CD4-positive, alpha-beta T cell treated with Interleukin-12 subunit alpha and Interleukin-12 subunit beta, for 1 hour (primary cell): ENCODE measurements at regions not wholly inside any gene's neighbourhood (a gene's known extent, or its start where the extent isn't known, plus 50 kb on each side); places are given as distances from the start of the nearest gene placed in this dataset.
"Not testable (repeated sequence)": the region's sequence is repeated elsewhere in the genome, so short reads cannot be mapped to it uniquely, and the experiment has no call there.

Experiments used
- DNase-seq: peaks from one replicate; pipeline ENCODE4 v3.0.0-alpha.2; 2020

DNA sequence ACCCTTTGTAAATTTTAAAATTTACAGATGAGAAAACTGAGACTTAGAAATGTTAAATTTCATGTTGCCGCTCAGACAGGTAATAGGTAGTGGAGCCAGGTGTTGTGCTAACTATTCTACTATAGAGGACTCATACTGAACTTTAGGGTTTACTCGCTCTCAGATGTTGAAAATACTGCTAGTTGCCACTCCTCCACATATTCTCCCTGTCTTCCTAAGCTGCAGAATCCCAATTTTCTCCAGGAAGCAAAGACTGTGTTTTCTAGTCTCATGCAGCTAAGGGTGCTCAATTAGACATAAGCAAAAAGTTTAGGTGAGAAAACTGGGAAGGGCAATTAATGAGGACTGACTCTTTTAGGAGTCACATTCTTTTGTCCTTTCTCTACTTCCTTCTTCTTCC is 612.3 kb downstream of the KCNH5 start:
- no peak for DNase-seq

GRCh38 chr14:62436261-62436660 is 609.0 kb downstream of the KCNH5 start:
- no peak for DNase-seq

- DNase-seq: no peak
Observed at GRCh38 chr14:62439210-62439609, 606.0 kb downstream of the KCNH5 start.

- no peak for DNase-seq
Observed at GRCh38 chr14:62443796-62444195, 601.5 kb downstream of the KCNH5 start.

DNA sequence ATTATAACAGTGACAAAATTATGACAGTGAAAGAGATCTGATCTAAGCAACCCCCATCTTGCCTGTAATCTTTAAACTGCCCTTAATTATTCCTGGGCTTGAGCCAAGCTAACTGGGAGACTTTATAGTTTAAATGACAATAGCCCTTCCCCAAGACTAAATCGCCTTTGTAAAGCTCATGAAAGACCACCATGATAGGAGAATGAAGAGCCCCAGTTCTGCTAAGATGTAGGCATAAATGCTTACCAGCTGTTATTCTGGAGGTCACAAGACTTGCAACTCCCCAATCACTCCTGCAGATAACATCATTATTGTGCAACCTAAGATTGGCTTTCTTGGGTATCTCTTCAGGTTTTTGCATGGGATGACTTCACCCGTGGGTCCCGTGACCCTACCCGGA is 599.7 kb downstream of the KCNH5 start:
- no peak for DNase-seq

GRCh38 chr14:62451221-62451620 is 594.0 kb downstream of the KCNH5 start:
- DNase-seq: no peak

- DNase-seq: no peak
Observed at GRCh38 chr14:62453226-62453625, 592.0 kb downstream of the KCNH5 start.

DNA sequence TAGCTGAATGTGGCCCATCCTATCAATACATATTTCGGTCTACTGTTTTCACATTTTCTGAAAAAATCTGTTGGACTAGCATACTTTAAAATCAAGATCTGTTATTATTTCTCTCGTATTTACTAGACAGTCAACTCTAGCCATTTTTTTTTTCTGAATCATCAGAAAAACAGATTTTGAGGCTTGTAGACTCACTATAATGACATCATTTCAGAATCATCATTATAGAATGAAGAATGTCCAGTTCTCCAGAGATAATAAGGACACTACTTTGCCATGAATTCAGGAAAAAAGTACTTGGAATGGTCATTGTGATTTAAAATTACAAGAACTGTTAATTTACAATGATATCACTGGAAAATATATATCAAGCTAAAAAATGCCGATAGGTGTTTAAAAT is 589.8 kb downstream of the KCNH5 start:
- DNase-seq: no peak

DNA sequence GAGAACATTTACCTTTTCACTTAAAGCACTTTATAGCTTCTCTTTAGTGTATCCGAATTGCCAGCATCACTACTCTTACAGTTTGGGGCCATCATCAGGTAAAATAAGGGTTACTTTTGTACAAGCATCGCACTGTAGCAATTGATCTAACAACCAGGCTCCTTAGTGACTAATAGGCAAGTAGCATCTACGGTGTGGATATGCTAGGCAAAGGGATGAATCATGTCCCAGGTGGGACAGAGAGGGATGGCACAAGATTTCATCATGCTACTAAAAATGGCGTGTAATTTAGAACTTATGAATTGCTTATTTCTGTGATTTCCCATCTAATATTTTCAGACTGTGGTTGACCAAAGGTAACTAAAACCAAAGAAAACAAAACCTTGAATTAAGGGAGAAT is 582.3 kb downstream of the KCNH5 start:
- DNase-seq: no peak

DNA sequence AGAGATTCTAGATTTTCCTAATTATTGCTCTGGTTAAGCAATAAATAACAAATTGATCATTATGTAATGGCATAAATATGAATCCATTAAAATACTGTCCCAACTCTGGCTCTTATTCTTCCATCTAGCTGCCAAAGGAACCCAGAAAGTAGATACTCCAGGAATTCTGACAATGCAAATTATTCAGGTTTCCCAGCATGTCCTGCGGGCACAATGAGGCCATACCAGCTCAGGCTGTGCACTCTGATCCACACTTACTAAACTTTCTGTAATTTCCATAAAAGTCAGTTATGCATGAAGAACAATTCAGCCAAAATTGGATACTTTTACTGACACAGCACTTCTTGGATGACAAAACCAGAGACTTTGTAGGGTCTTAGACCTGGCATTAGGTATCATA is 576.3 kb downstream of the KCNH5 start:
- DNase-seq: no peak

- no peak for DNase-seq
Observed at GRCh38 chr14:62470935-62471334, 574.3 kb downstream of the KCNH5 start.

GRCh38 chr14:62491146-62491545 is 554.1 kb downstream of the KCNH5 start:
- DNase-seq: no peak

- no peak for DNase-seq
Observed at GRCh38 chr14:62497708-62498107, 547.5 kb downstream of the KCNH5 start.

- no peak for DNase-seq
Observed at GRCh38 chr14:62501021-62501750, 544.1 kb downstream of the KCNH5 start.

GRCh38 chr14:62505045-62505444 is 540.2 kb downstream of the KCNH5 start:
- no peak for DNase-seq

DNA sequence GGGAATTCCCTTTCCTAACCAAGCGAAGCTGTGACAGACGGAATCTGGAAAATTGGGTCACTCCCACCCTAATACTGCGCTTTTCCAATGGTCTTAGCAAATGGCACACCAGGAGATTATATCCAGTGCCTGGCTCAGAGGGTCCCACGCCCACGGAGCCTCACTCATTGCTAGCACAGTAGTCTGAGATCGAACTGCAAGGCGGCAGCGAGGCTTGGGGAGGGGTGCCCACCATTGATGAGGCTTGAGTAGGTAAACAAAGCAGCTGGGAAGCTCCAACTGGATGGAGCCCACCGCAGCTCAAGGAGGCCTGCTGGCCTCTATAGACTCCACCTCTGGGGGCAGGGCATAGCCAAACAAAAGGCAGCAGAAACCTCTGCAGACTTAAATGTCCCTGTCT is 523.9 kb downstream of the KCNH5 start:
- DNase-seq: not testable (repeated sequence)

DNA sequence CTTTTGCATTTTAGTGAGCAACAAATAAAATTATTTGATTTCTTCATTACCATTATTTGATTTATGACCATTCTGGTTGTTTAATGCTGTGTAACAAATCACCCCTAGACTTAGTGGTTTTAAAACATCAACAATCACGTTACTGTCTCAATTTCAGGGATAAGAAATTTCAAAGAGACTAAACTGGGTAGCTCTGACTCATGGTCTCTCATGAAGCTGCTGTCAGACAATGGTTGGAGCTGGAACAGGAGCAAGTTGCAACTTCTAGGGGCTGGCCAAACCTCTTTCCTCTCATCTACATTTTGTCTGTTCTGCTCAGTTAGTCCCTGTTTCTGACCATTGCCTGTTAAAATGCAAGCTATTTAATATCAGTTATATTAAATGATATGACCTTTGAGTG is 517.0 kb downstream of the KCNH5 start:
- DNase-seq: no peak

DNA sequence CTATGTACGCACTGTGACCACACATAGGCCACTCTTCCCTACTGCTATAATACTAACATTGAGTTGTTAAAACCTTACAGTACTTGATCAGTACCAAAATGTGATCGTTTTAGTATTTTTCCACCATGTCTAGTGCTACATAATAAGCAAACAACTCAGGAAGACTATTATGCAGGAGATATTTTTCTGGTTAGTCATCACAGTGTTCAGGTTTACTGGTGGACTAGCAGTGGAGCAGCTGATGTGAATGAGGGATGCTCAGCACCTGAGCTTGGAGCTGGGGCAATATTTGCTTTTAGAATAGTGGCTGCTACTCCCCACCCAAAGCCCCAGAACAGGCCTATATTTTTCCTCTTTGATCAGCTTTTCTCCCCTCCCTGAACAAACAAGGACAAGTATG is 513.1 kb downstream of the KCNH5 start:
- DNase-seq: no peak

GRCh38 chr14:62546862-62547474 is 498.3 kb downstream of the KCNH5 start:
- no peak for DNase-seq

- DNase-seq: no peak
Observed at GRCh38 chr14:62557416-62557815, 487.8 kb downstream of the KCNH5 start.

DNA sequence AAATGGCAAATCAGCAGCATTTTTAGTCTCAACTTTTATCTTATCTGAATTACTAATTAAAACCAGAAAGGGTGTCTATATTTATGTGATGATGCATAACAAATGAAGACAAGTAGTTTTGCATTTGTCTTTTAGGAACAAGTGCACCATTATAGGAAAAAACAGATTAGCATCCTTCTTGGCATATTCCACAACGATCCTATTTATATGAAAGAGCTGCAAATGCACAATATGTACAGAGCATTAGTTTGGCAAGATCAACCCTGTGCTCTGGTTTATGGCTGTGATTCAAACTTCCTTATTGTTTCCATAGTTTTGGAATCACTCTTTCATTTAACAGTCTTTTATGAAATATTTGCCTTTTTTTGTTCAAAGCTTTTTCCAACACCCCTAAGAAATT is 486.8 kb downstream of the KCNH5 start:
- no peak for DNase-seq

DNA sequence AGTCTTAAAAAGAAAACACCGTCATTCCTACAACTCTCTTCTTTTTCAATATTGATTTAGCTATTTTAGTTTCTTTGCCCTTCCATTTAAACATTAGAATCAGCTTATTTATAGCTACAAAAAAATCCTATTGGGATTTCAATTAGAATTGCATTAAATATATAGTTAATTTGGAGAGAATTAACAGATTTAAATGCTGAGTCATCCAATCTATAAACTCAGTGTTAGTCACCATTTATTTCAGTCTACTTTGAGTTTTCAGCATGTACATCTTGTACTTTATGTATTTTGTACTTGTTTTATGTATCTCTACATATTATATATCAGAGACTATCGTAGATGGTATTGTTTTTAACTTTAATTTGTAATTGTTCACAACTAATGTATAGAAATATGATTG is 460.0 kb downstream of the KCNH5 start:
- no peak for DNase-seq

GRCh38 chr14:62592877-62593276 is 452.4 kb downstream of the KCNH5 start:
- no peak for DNase-seq

GRCh38 chr14:62597143-62597542 is 448.1 kb downstream of the KCNH5 start:
- no peak for DNase-seq
